Parathyroid adenoma (tissue), 2 donors: ENCODE measurements at regions not wholly inside any gene's neighbourhood (a gene's known extent, or its start where the extent isn't known, plus 50 kb on each side); places are given as distances from the start of the nearest gene placed in this dataset.

Experiments
- H2AFZ ChIP-seq: fragments of 300-600 bp; sonication (generic); one replicate; pipeline ENCODE4 v1.7.0; 2017; ENCODE audit warnings: antibody characterized with exemption, mild to moderate bottlenecking
- H3K27ac ChIP-seq: fragments of 300-600 bp; sonication (generic); one replicate; pipeline ENCODE4 v1.7.0; 2017
- H3K27me3 ChIP-seq: fragments of 300-600 bp; sonication (generic); one replicate; pipeline ENCODE4 v1.7.0; 2017; ENCODE audit warnings: low read length; ENCODE audit not compliant: control insufficient read depth, insufficient read depth
- H3K36me3 ChIP-seq: fragments of 300-600 bp; sonication (generic); one replicate; pipeline ENCODE4 v1.7.0; 2017; ENCODE audit warnings: low read length; ENCODE audit not compliant: control insufficient read depth, insufficient read depth
- H3K4me1 ChIP-seq: fragments of 300-600 bp; sonication (generic); one replicate; pipeline ENCODE4 v1.7.0; 2017; ENCODE audit warnings: control low read depth
- H3K4me2 ChIP-seq: fragments of 300-600 bp; sonication (generic); one replicate; pipeline ENCODE4 v1.7.0; 2017; ENCODE audit warnings: low read length
- H3K4me3 ChIP-seq: fragments of 300-600 bp; sonication (generic); one replicate; pipeline ENCODE4 v1.7.0; 2017; ENCODE audit warnings: low read depth, low read length
- H3K79me2 ChIP-seq: fragments of 300-600 bp; sonication (generic); one replicate; pipeline ENCODE4 v1.7.0; 2017; ENCODE audit warnings: control low read depth
- H3K9ac ChIP-seq: fragments of 300-600 bp; sonication (generic); one replicate; pipeline ENCODE4 v1.7.0; 2017; ENCODE audit warnings: mild to moderate bottlenecking
- H3K9me3 ChIP-seq: fragments of 300-600 bp; sonication (generic); one replicate; pipeline ENCODE4 v1.7.0; 2017; ENCODE audit warnings: low read length; ENCODE audit not compliant: control insufficient read depth
- TF ChIP-seq, protein P1 (sequence below): fragments of 300-600 bp; sonication (generic); IDR thresholded peaks from one replicate; pipeline ENCODE4 v1.7.0; 2017; ENCODE audit warnings: antibody characterized with exemption, mild to moderate bottlenecking
- donor health status: primary hyperparathyroidism.

- no peaks in the 10 kb centered on the region for H3K9me3 ChIP-seq
- no peak overlapping the region for H3K4me3 ChIP-seq
- H3K4me2 ChIP-seq: no peak overlapping the region
- H3K9ac ChIP-seq: no peak overlapping the region
- H2AFZ ChIP-seq: no peak overlapping the region
- no peaks in the 10 kb centered on the region for H3K36me3 ChIP-seq
- no peak overlapping the region for H3K27ac ChIP-seq
- H3K4me1 ChIP-seq: no peaks in the 10 kb centered on the region
- H3K79me2 ChIP-seq: no peaks in the 10 kb centered on the region
- H3K27me3 ChIP-seq: no peaks in the 10 kb centered on the region
- TF ChIP-seq, protein P1, sequence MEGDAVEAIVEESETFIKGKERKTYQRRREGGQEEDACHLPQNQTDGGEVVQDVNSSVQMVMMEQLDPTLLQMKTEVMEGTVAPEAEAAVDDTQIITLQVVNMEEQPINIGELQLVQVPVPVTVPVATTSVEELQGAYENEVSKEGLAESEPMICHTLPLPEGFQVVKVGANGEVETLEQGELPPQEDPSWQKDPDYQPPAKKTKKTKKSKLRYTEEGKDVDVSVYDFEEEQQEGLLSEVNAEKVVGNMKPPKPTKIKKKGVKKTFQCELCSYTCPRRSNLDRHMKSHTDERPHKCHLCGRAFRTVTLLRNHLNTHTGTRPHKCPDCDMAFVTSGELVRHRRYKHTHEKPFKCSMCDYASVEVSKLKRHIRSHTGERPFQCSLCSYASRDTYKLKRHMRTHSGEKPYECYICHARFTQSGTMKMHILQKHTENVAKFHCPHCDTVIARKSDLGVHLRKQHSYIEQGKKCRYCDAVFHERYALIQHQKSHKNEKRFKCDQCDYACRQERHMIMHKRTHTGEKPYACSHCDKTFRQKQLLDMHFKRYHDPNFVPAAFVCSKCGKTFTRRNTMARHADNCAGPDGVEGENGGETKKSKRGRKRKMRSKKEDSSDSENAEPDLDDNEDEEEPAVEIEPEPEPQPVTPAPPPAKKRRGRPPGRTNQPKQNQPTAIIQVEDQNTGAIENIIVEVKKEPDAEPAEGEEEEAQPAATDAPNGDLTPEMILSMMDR: no peak
Observed at GRCh38 chr13:21813110-21813509, 142.2 kb downstream of the FGF9 start.

DNA sequence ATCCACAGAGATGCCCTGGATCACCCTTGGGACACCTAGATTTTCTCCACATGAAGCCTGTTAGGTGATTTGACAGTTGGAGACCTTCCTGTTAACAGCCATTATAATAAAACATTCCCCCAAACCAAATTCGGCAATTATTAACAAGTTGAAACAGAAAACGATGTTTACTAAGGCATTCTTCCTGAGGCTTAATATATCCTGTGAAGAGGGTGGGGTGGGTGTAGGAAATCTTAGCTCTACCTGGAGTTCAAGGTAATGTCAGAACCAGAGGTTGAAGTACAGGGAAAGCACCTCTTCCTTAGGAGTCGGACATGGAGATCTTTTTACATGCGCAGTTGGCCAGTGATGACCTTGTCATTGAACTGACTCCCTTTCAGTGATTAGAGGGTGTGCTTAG lies 143.0 kb downstream of the FGF9 start:
- no peak overlapping the region for H3K27ac ChIP-seq
- no peaks in the 10 kb centered on the region for H3K36me3 ChIP-seq
- H3K79me2 ChIP-seq: no peaks in the 10 kb centered on the region
- H2AFZ ChIP-seq: no peak overlapping the region
- H3K4me3 ChIP-seq: no peak overlapping the region
- no peaks in the 10 kb centered on the region for H3K9me3 ChIP-seq
- TF ChIP-seq, protein P1: no peak
- no peak overlapping the region for H3K4me2 ChIP-seq
- no peaks in the 10 kb centered on the region for H3K27me3 ChIP-seq
- no peaks in the 10 kb centered on the region for H3K4me1 ChIP-seq
- no peak overlapping the region for H3K9ac ChIP-seq

DNA sequence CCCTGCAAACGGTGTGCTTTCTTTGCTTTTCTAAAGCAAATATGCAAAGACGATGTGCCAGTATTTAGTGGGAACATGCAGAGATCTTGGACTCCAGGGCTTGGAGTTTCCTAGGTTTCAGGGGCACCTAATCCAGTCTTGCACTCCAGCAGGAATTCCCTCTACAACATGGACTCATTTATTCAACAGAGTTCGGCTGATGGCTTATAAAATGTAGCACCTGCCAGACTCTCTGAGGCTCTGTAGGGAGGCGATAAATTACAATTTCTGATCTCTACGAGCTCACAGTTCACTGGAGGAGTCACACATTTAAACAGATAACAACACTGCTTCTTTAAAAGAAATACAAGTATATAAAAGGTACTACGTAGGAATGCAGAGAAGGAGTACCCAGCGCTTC lies 143.7 kb downstream of the FGF9 start:
- Histone ChIP-seq H3K36me3 (no peaks in the 10 kb centered on the region), H2AFZ (no peak overlapping the region), H3K4me1 (no peaks in the 10 kb centered on the region), H3K4me2 (no peak overlapping the region), H3K9ac (no peak overlapping the region), H3K27me3 (no peaks in the 10 kb centered on the region), H3K4me3 (no peak overlapping the region), H3K27ac (no peak overlapping the region), H3K9me3 (no peaks in the 10 kb centered on the region), H3K79me2 (no peaks in the 10 kb centered on the region)
- TF ChIP-seq, protein P1: no peak

- H3K27me3 ChIP-seq: no peaks in the 10 kb centered on the region
- TF ChIP-seq, protein P1: no peak
- H3K9ac ChIP-seq: no peak overlapping the region
- no peaks in the 10 kb centered on the region for H3K9me3 ChIP-seq
- no peaks in the 10 kb centered on the region for H3K4me1 ChIP-seq
- no peaks in the 10 kb centered on the region for H3K36me3 ChIP-seq
- H3K4me2 ChIP-seq: no peak overlapping the region
- H3K4me3 ChIP-seq: no peak overlapping the region
- H3K79me2 ChIP-seq: no peaks in the 10 kb centered on the region
- H3K27ac ChIP-seq: no peak overlapping the region
- no peak overlapping the region for H2AFZ ChIP-seq
Observed at GRCh38 chr13:21817878-21818277, 147.0 kb downstream of the FGF9 start.

DNA sequence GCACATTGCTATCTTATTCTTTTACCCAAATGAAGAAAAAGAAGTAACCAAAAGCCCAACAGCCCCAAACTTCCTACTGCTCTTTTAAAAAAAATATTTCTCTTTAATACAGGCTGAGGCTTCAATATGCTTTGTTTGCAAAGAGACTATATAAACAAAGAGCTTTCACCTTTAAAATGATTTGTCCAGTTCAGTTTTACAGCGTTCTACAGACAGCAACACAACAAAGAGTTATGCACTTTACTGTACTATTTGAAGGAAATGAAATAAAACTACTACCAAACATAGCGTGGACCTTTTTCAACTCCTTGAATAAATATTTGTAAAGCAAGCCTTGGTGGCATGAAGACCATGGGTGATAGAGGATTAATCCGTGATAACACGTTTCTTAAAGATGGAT lies 151.2 kb downstream of the FGF9 start:
- Histone ChIP-seq H3K27me3 (no peaks in the 10 kb centered on the region), H3K27ac (no peak overlapping the region), H3K9me3 (no peaks in the 10 kb centered on the region), H2AFZ (no peak overlapping the region), H3K4me1 (no peaks in the 10 kb centered on the region), H3K4me3 (no peak overlapping the region), H3K9ac (no peak overlapping the region), H3K36me3 (no peaks in the 10 kb centered on the region), H3K4me2 (no peak overlapping the region), H3K79me2 (no peaks in the 10 kb centered on the region)
- TF ChIP-seq, protein P1: no peak
